CD4-positive, alpha-beta memory T cell (primary cell): ENCODE measurements at regions not wholly inside any gene's neighbourhood (a gene's known extent, or its start where the extent isn't known, plus 50 kb on each side); places are given as distances from the start of the nearest gene placed in this dataset.

Source experiments
- CTCF ChIA-PET: fragments of 350-600 bp; sonication (Branson Sonifier 250); formaldehyde crosslinking; loops from one replicate; lab custom pipeline; 2021; ENCODE audit warnings: inconsistent platforms; ENCODE audit not compliant: partially characterized antibody; lab: Charles Lee
- POLR2A ChIA-PET: fragments of 350-600 bp; sonication (Branson Sonifier 250); formaldehyde crosslinking; loops from one replicate; lab custom pipeline; 2021; ENCODE audit not compliant: partially characterized antibody; lab: Charles Lee
- DNase-seq, 5 donors: peaks; one replicate each; pipeline versions ENCODE4 v3.0.0 to v3.0.0-alpha.2; 2020 to 2022; ENCODE audit warnings: mixed read lengths in 1 of 5
- H3K27ac ChIP-seq: one replicate; pipeline ENCODE4 v1.7.0; 2013; ENCODE audit warnings: low read depth, low read length
- H3K27me3 ChIP-seq: 2 replicates; pipeline ENCODE4 v1.7.0; 2013; ENCODE audit warnings: mild to moderate bottlenecking, low read length, moderate library complexity; ENCODE audit not compliant: insufficient read depth
- H3K36me3 ChIP-seq: 2 replicates; pipeline ENCODE4 v1.7.0; 2013; ENCODE audit warnings: mild to moderate bottlenecking, low read length, moderate library complexity; ENCODE audit not compliant: insufficient read depth
- H3K4me1 ChIP-seq: 2 replicates; pipeline ENCODE4 v1.7.0; 2013; ENCODE audit warnings: mild to moderate bottlenecking, low read length, moderate library complexity; ENCODE audit not compliant: insufficient read depth
- H3K4me3 ChIP-seq, 2 donors: one replicate each; pipeline ENCODE4 v1.7.0; 2013; ENCODE audit warnings: low read length in 2 of 2, mild to moderate bottlenecking in 1 of 2
- H3K9me3 ChIP-seq, 2 donors: one replicate each; pipeline ENCODE4 v1.7.0; 2013; ENCODE audit warnings: low read length in 2 of 2, control low read depth in 1 of 2; ENCODE audit not compliant: control insufficient read depth in 1 of 2
- H3K27ac Mint-ChIP-seq, 7 donors: one replicate each; pipeline ENCODE4 v1.8.0; 2020 to 2021; ENCODE audit warnings: mixed read lengths in 7 of 7, mild to moderate bottlenecking in 6 of 7, inconsistent platforms in 3 of 7, moderate library complexity in 3 of 7
- H3K27me3 Mint-ChIP-seq, 2 donors: one replicate each; pipeline ENCODE4 v1.8.0; 2020 to 2021; ENCODE audit warnings: mixed read lengths in 2 of 2
- H3K36me3 Mint-ChIP-seq, 2 donors: one replicate each; pipeline ENCODE4 v1.8.0; 2020 to 2021; ENCODE audit warnings: mixed read lengths in 2 of 2, inconsistent platforms in 1 of 2, mild to moderate bottlenecking in 1 of 2
- H3K4me1 Mint-ChIP-seq, 4 donors: one replicate each; pipeline ENCODE4 v1.8.0; 2020 to 2021; ENCODE audit warnings: mixed read lengths in 4 of 4, mild to moderate bottlenecking in 1 of 4
- H3K4me3 Mint-ChIP-seq, 8 donors: one replicate each; pipeline ENCODE4 v1.8.0; 2020 to 2021; ENCODE audit warnings: mixed read lengths in 8 of 8, mild to moderate bottlenecking in 7 of 8, moderate library complexity in 6 of 8, inconsistent platforms in 3 of 8
- H3K9me3 Mint-ChIP-seq, 8 donors: one replicate each; pipeline ENCODE4 v1.8.0; 2020 to 2021; ENCODE audit warnings: mixed read lengths in 8 of 8, mild to moderate bottlenecking in 5 of 8, inconsistent platforms in 3 of 8, moderate library complexity in 1 of 8
- intact Hi-C: fragments of 100-400 bp; cut with micrococcal nuclease; formaldehyde crosslinking; loops from one replicate; pipeline ENCODE4 v1.15.1; 2023

DNA sequence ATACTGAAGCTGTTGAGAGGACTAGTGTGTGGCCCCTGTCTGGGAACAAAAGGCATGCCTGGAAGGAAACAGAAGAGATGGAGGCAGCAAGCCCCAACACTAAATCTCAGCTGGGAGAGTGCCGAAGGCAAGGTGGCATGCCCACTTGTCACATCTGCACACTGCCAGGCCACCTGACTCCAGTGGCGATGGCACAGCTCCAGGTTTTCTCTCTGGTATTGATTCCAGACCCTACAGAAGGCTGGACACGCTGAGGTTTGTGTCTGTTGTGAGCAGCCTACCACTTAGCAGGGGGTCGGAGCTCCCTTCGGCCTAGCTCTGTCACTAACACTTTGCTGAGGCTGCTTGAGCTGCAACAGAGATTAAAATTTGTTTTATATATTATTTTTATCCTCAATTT lies 307.3 kb downstream of the TDRD15 start:
- H3K36me3 Mint-ChIP-seq: no peaks in the 10 kb centered on the region
- POLR2A ChIA-PET: no interaction called here
- no peaks in the 10 kb centered on the region for H3K27me3 Mint-ChIP-seq
- Histone ChIP-seq H3K4me3 (no peak overlapping the region), H3K9me3 (no peaks in the 10 kb centered on the region), H3K27ac (no peak overlapping the region), H3K27me3 (no peaks in the 10 kb centered on the region), H3K4me1 (no peaks in the 10 kb centered on the region), H3K36me3 (no peaks in the 10 kb centered on the region)
- no peak overlapping the region for H3K27ac Mint-ChIP-seq
- DNase-seq: no peak
- no peak overlapping the region for H3K4me3 Mint-ChIP-seq
- peaks cover 0 to 24% (median 10%) of the 10 kb centered on the region in 8 donors for H3K9me3 Mint-ChIP-seq
- H3K4me1 Mint-ChIP-seq: no peaks in the 10 kb centered on the region
- intact Hi-C loops: no loop called here
- CTCF ChIA-PET: no interaction called here

DNA sequence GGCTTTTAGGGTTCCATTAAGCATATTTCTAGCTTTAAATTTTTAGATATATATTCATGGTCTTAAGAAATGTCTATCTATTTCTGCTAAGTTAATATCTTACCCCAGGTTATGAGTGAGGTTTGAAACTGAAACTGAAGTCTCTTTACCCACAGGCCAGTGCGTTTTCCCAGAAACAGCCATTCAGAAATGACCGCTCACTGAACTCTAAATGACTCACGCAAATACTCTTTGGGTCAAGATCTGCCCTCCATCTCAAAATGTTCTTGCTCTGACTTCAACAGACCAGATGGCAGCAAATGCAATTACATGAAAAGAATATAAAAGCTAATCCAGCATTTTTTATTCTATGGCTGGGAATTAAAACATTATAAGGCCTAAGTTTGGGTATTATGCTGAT lies 315.2 kb downstream of the TDRD15 start:
- Mint-ChIP-seq H3K4me3 (no peak overlapping the region), H3K27ac (no peak overlapping the region), H3K27me3 (no peaks in the 10 kb centered on the region), H3K4me1 (no peaks in the 10 kb centered on the region), H3K36me3 (no peaks in the 10 kb centered on the region), H3K9me3 (peaks cover 0 to 16% (median 2%) of the 10 kb centered on the region in 8 donors)
- Histone ChIP-seq H3K27me3 (no peaks in the 10 kb centered on the region), H3K4me1 (no peaks in the 10 kb centered on the region), H3K9me3 (no peaks in the 10 kb centered on the region), H3K36me3 (no peaks in the 10 kb centered on the region), H3K27ac (no peak overlapping the region), H3K4me3 (no peak overlapping the region)
- intact Hi-C loops: no loop called here
- DNase-seq: no peak
- ChIA-PET POLR2A (no interaction called here), CTCF (no interaction called here)

DNA sequence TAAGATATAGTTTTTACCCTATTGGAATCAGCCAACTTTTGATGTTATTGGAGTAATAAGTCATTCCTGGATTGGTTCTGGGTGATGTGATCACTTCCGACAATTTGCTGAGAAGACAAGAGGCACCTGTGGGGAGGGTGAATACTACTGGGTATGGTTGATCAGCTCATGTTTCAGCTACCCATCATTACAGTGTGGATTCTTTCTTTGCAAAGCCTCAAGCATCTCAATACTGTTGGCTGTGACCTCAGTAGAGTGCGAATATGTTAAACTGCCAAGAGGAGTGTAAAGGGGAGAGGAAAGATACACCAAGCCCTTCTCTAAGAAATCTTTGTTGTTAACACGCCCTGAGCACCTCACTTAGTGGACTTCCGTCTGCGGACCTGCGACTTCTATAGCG lies 317.7 kb downstream of the TDRD15 start:
- no peak for DNase-seq
- ChIA-PET CTCF (no interaction called here), POLR2A (no interaction called here)
- Histone ChIP-seq H3K4me1 (no peaks in the 10 kb centered on the region), H3K27me3 (no peaks in the 10 kb centered on the region), H3K4me3 (no peak overlapping the region), H3K27ac (no peak overlapping the region), H3K9me3 (no peaks in the 10 kb centered on the region), H3K36me3 (no peaks in the 10 kb centered on the region)
- Mint-ChIP-seq H3K27me3 (no peaks in the 10 kb centered on the region), H3K4me3 (no peak overlapping the region), H3K4me1 (no peaks in the 10 kb centered on the region), H3K9me3 (peaks cover 0 to 12% (median 1%) of the 10 kb centered on the region in 8 donors), H3K27ac (no peak overlapping the region), H3K36me3 (no peaks in the 10 kb centered on the region)
- intact Hi-C loops: no loop called here

DNA sequence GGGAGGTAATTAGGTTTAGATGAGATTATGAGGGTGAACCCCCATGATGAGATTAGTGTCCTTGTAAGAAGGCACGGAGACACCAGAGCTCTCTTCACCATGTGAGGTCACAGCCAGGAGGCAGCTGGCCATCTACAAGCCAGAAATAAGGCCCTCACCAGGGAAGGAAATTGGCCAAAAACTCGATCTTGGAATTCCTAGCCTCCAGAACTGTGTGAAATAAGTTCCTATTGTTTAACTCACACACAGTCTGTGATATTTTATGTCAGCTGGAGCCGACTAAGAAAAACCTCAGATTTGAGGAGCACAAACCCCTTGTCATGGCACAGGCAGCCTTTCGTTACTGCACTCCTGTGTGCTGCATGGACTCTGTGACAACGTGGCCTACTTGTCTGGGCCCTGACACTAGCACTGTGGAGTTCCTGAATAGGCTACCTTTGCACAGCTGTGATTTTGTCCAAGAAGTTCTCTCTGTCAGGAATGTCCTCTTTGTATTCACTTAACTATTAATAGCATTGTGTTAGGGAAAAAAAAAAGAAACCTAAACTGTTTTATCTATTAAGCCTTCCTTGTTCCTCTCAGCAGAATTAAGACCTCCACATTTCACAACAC lies 319.8 kb downstream of the TDRD15 start:
- Histone ChIP-seq H3K9me3 (no peaks in the 10 kb centered on the region), H3K4me1 (no peaks in the 10 kb centered on the region), H3K27ac (no peak overlapping the region), H3K4me3 (no peak overlapping the region), H3K36me3 (no peaks in the 10 kb centered on the region), H3K27me3 (no peaks in the 10 kb centered on the region)
- Mint-ChIP-seq H3K4me1 (no peaks in the 10 kb centered on the region), H3K36me3 (no peaks in the 10 kb centered on the region), H3K4me3 (no peak overlapping the region), H3K27me3 (no peaks in the 10 kb centered on the region), H3K9me3 (peaks cover 0 to 12% (median 3%) of the 10 kb centered on the region in 8 donors), H3K27ac (no peak overlapping the region)
- DNase-seq: no peak
- POLR2A ChIA-PET: no interaction called here
- CTCF ChIA-PET: no interaction called here
- intact Hi-C loops: no loop called here

DNA sequence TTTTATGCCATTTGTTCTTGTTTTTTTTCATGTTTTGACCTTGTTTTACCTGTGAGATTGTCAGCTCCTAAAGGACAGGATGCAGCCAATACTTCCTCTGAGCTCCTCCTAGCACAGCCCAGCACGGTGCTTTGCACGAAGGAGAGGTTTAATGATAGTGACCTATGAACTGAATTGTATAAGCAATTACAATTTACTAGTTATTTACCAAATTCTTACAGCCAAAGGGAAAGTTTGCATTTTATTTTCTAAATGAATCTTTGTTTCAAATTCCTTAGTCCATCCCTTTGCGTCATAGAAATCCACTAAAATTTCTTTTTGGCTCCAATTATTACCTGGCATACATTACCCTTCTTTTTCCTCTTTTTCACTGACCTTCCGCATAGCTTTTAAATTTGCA lies 326.1 kb downstream of the TDRD15 start:
- Mint-ChIP-seq H3K27me3 (no peaks in the 10 kb centered on the region), H3K4me1 (no peaks in the 10 kb centered on the region), H3K4me3 (no peak overlapping the region), H3K36me3 (no peaks in the 10 kb centered on the region), H3K9me3 (peaks cover 0 to 5% (median 2%) of the 10 kb centered on the region in 8 donors), H3K27ac (no peak overlapping the region)
- Histone ChIP-seq H3K27me3 (no peaks in the 10 kb centered on the region), H3K4me3 (no peak overlapping the region), H3K36me3 (no peaks in the 10 kb centered on the region), H3K9me3 (no peaks in the 10 kb centered on the region), H3K27ac (no peak overlapping the region), H3K4me1 (no peaks in the 10 kb centered on the region)
- ChIA-PET POLR2A (no interaction called here), CTCF (no interaction called here)
- no peak for DNase-seq
- intact Hi-C loops: no loop called here

DNA sequence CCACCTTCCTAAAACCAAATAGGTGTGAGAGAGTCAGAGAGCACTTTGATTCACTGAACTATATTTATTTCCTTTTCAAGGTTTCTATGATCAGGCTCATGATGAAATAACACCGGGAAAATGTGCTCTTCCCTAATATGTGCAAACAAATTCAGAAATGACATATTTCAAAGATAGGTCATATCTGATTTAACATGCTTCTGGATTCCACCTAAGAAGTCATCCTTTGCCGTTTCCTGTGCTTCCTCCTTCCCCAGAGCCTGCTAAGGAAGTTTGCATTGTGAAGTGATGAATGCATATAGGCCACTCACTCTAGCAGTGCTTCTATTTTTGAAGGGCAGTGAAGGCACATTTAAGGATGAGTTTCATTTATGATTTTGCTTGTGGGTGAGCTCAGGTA lies 327.6 kb downstream of the TDRD15 start:
- H3K4me3 ChIP-seq: no peak overlapping the region
- Mint-ChIP-seq H3K4me3 (no peak overlapping the region), H3K36me3 (no peaks in the 10 kb centered on the region), H3K4me1 (no peaks in the 10 kb centered on the region), H3K27me3 (no peaks in the 10 kb centered on the region), H3K9me3 (peaks cover 0 to 9% (median 4%) of the 10 kb centered on the region in 8 donors), H3K27ac (no peak overlapping the region)
- ChIA-PET POLR2A (no interaction called here), CTCF (no interaction called here)
- H3K27ac ChIP-seq: no peak overlapping the region
- H3K27me3 ChIP-seq: no peaks in the 10 kb centered on the region
- DNase-seq: no peak
- intact Hi-C loops: no loop called here
- no peaks in the 10 kb centered on the region for H3K36me3 ChIP-seq
- H3K4me1 ChIP-seq: no peaks in the 10 kb centered on the region
- no peaks in the 10 kb centered on the region for H3K9me3 ChIP-seq

DNA sequence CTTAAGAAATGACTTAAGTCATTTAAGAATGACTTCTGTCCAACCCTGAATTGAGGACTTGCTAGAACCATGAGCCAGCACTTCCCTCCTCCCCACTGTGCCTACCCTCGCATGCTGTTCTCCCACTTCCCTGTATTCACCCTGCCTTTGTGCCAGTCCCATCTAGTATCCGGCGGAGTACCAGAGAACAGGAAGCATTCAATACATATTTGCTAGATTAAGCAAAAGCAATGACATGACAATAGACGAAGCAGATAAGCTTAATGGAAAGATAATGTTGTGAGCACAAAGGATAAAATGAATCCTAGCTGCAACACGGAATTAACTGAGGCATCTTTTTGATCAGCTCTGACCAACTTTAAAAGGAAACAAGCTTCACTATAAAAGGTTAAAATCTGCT lies 328.5 kb downstream of the TDRD15 start:
- Histone ChIP-seq H3K27ac (no peak overlapping the region), H3K9me3 (no peaks in the 10 kb centered on the region), H3K27me3 (no peaks in the 10 kb centered on the region), H3K4me3 (no peak overlapping the region), H3K36me3 (no peaks in the 10 kb centered on the region), H3K4me1 (no peaks in the 10 kb centered on the region)
- peaks cover 0 to 7% (median 4%) of the 10 kb centered on the region in 8 donors for H3K9me3 Mint-ChIP-seq
- no peak for DNase-seq
- ChIA-PET CTCF (no interaction called here), POLR2A (no interaction called here)
- no peaks in the 10 kb centered on the region for H3K4me1 Mint-ChIP-seq
- intact Hi-C loops: no loop called here
- H3K27ac Mint-ChIP-seq: no peak overlapping the region
- H3K36me3 Mint-ChIP-seq: no peaks in the 10 kb centered on the region
- H3K27me3 Mint-ChIP-seq: no peaks in the 10 kb centered on the region
- H3K4me3 Mint-ChIP-seq: no peak overlapping the region

DNA sequence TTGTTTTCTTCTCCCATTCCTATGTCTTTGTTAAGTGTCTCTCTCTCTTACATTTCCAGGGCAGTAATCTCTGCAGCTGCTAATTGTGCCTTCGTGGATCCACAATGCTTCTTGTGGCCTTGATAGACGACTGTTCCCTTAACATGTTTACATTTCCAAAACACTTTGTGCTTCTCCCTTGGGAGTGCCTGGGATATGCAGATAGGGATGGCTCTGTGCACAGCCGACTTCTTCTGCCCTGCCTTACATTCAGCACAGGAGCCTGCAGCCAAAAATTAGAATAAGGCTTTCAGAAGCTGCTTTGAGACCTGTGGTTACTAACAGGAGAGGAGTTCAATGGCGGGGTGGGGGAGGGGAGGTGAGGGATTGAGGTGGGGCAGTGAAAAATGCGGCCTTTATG lies 328.9 kb downstream of the TDRD15 start:
- H3K9me3 ChIP-seq: no peaks in the 10 kb centered on the region
- no peaks in the 10 kb centered on the region for H3K4me1 Mint-ChIP-seq
- ChIA-PET POLR2A (no interaction called here), CTCF (no interaction called here)
- no peaks in the 10 kb centered on the region for H3K27me3 ChIP-seq
- no peak overlapping the region for H3K4me3 ChIP-seq
- no peak overlapping the region for H3K4me3 Mint-ChIP-seq
- H3K4me1 ChIP-seq: no peaks in the 10 kb centered on the region
- intact Hi-C loops: no loop called here
- no peak overlapping the region for H3K27ac ChIP-seq
- H3K27me3 Mint-ChIP-seq: no peaks in the 10 kb centered on the region
- peaks cover 0 to 7% (median 4%) of the 10 kb centered on the region in 8 donors for H3K9me3 Mint-ChIP-seq
- no peak for DNase-seq
- no peak overlapping the region for H3K27ac Mint-ChIP-seq
- no peaks in the 10 kb centered on the region for H3K36me3 Mint-ChIP-seq
- H3K36me3 ChIP-seq: no peaks in the 10 kb centered on the region
